GM19023 (cell line): ENCODE measurements at regions not wholly inside any gene's neighbourhood (a gene's known extent, or its start where the extent isn't known, plus 50 kb on each side); places are given as distances from the start of the nearest gene placed in this dataset.

Source experiments
- ATAC-seq: cut with Tn5 transposase; IDR thresholded peaks from one replicate; pipeline ENCODE4 v1.9.1; 2021; ENCODE audit warnings: mild to moderate bottlenecking, moderate library complexity; ENCODE audit not compliant: unreplicated experiment

DNA sequence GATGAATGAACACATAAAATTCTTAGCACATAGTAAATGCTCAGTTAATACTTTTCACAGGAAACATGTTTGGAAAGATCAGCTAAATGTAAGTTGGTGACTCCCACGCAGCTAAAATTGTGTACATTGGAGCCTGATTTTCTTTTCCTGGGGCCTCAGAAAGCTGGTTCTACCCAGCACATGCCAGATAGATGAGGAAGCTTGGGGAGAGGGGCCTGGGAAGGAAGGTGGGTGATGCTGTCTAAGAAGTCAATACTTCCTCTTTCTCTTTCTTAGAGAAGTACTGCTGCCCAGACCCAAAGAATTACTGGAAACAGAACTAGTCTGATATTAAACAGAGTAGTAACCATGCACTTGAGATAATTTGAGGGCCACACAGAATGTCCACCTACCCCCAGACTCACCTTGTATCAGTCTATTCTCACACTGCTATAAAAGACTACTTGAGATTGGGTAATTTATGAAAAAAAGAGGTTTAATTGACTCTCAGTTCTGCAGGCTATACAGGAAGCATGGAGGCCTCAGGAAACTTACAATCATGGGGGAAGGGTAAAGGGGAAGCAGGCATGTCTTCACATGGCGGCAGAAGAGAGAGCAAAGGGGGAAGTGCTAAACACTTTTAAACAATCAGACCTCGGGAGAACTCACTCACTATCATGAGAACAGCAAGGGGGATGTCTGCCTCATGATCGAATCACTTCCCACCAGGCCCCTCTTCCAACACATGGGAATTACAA, 123.3 kb upstream of the MED13L start:
- ATAC-seq: no peak

DNA sequence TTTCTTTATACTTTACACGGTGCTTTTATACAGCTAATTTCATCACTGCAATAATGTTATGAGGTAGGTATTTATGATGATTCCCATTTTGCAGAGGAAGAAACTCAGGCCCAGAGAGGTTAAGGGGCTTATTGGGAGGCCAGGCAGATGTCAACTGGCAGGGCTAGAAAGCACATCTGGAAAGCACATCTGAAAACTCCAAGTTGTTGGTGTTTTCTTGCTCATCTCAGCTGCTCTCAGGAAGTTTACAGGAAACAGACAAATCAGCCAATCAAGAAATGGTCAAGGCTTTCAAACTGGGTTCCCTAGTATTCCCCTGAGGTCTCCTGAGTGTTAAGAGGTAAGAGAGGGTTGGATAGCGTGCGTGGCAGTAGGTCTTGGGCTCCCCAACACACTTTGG, 124.1 kb upstream of the MED13L start:
- no peak for ATAC-seq

DNA sequence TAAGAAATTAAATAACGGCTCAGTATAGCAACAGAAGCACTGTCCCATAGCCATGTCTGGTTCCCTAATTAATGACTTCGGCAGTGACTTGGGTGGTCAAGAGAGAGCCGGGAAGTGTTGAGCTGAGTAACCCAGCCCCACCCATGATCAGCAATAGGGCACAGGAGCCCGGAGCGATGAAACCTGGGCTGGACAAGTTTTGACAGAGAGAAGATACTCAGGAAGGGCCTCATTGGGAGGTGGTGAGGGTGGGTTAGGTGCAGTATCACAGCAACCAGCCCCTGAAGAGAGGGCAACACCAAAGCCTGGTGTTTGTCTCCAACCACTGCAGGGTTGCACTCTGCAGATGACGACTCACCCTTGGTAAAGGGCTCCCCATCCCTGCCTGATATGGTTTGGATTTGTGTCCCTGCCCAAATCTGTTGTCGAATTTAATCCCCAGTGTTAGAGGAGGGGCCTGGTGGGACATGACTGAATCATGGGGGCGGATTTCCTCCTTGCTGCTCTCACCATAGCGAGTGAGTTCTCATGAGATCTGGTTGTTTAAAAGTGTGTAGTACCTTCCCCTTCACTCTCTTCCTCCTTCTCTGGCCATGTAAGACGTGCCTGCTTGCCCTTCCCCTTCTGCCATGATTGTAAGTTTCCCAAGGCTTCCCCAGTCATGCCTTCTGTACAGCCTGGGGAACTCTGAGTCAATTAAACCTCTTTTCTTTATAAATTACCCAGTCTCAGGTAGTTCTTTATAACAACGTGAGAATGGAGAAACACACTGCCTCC, 124.9 kb upstream of the MED13L start:
- ATAC-seq: no peak

DNA sequence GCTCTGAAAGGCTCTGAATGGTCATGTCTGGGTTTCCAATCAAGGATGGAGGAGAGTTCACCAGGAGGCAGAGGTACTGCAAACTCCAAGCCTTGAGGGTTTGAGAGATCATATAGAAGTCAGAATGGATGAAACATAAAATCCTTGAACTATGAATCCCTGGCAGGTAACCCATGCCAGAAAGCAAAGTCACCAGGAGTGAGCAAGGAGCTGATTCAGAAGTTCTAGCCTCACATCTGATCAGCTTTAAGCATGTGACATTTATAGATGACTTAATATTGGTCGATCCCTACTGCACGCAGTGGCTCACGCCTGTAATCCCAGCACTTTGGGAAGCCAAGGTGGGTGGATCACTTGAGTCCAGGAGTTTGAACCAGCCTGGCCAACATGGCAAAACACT, 126.1 kb upstream of the MED13L start:
- no peak for ATAC-seq

DNA sequence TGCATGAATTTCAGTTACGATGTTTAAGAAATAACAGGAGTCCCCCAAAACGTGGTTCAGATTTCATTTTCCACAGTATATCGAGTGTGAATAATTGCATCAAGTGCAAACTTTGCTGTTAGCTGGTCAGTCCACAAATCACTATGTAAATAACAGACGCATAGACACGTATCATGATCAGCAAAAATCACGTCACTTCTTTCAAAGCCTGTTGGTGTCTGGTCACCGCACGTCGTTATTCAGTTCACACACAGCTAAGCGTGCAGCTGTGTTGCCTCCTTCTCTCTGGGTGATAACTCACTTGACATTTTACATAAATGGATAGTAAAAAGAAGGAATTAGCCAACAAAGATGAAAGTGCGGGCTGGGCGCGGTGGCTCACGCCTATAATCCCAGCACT, 126.8 kb upstream of the MED13L start:
- no peak for ATAC-seq

DNA sequence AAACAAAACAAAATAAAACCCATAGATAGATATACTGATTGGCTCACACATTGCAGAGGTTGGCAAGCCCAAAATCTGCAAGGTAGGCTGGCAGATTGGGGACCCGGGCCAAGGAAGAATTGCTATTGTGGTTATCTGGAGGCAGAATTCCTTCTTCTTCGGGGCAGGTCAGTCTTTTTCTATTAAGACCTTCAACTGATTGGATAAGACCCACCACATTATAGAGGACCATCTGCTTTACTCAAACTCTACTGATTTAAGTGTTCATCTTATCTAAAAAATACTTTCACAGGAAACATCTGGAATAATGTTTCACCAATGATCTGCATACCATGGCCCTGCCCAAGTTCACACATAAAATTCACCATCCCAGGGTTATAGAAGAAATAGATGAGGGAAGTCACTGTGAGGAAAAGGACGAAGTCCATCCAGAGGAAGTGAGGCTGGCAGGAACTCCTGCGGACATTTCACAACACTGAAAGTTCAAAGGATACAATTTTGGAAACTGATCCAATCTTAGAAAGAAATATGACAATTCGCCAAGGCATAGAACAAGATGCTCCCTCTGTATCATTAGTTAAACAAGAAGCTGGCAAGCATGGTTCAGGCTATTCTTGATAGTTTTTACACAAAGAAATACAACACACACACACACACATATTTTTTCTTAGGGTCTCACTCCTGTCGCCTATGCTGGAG, 127.6 kb upstream of the MED13L start:
- no peak for ATAC-seq

DNA sequence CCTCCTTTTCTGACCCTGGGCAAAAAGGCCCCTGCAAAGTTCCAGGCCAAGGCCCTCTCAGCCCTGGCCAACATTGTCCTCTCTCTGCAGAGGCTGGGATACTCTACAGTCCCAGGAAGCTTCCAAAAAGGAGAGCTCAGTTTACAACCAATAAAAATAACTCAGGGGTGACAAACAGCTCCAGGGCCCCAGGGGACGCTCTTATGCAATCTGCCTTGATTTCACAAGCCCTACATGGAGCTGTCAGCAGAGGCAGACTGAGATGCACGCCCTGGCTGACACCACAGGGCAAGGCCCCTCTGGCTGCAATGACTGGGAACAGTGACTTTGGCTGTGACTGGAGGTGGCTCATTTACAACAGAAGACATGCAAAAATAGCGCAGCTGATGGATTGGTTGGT, 129.0 kb upstream of the MED13L start:
- ATAC-seq: no peak

DNA sequence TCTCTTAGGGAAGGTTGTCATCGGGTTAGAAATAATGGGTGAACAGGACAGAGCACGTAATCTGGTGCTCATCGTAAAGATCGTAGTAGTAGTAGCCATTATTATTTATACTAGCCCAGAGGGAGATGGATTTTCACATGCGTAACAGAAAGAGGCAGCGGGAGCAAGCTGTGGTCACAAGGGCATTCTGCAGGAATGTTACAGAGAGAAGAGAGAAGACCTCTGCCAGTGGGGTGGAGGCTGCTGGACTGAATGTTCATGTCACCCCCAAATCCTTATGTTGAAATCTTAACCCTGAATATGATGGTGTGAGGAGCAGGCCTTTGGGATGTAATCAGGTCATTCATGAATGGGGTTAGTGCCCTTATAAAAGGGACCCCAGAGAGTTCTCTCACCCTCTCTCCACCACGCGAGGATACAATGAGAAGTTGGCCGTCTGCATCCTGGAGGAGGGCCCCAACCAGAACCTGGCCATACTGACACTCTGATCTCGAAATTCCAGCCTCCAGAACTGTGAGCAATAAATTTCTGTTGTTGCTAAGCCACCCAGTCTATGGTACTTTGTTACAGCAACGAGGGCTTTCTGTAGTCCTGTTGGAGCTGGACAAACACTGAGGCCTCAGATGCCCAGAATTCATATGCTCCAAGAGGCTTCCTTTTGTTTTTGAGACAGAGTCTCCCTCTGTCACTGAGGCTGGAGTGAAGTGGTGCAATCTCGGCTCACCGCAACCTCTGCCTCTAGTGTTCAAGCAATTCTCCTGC, 131.2 kb upstream of the MED13L start:
- no peak for ATAC-seq

DNA sequence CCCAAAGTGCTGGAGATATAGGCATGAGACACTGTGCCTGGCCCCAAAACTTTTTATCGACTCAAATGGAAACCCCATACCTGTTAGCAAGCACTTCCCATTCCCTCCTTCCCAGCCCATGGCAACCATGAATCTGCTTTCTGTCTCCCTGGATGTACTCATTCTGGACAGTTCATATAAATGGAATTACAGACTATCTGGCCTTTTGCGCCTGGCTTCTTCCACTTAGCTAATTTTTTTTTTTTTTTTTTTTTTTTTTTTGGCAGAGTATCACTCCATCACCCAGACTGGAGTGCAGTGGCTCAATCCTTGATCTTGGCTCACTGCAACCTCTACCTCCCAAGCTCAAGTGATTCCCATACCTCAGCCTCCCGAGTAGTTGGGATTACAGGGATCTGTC, 134.5 kb upstream of the MED13L start:
- no peak for ATAC-seq

DNA sequence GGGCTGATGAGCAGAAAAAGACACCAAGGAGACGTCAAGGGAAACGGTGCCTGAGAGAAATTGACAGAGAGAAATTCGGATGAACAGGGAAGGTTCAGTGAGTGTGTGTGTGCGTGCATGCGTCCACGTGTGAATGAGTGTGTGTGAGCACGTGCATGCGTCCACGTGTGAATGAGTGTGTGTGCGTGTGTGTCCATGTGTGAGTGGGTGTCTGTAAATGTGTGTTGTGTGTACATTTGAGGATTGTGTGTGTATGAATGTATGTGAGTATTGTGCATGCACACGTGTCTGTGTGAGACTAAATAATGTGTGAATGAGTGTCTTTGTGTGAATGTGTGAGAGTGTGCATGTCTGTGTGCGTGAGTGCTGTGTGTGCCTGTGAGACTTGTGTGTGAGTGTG, 137.4 kb upstream of the MED13L start:
- no peak for ATAC-seq

DNA sequence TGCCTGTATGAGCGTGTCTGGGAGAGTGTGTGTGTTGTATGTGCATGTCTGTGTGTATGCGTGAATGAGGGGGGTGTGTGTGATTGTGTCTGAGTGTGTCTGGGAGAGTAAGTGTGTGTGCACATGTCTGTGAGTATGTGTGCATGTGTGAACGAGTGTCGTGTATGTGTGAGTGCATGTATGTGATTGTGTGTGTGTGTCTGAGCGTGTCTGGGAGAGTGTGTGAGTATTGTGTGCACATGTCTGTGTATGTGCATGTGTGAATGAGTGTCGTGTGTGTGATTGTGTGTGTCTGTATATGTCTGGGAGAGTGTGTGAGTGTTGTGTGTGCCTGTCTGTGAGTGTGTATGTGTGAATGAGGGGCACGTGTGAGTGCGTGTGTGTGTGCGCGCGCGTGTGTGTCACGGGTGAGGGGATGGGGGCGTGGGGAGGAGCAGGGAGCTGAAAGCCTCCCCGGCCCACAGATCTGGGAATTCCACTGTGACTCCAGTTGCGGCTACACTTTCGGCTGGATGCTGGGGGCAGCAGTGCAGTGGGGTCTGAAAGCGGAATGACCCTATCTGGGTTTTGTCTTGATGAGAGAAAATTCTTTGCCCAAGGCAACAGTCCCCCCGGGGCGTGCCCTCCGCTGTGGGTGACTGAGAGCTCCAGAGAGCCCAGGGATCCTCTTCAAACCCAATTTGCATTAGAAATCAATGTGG, 138.1 kb upstream of the MED13L start:
- no peak for ATAC-seq

DNA sequence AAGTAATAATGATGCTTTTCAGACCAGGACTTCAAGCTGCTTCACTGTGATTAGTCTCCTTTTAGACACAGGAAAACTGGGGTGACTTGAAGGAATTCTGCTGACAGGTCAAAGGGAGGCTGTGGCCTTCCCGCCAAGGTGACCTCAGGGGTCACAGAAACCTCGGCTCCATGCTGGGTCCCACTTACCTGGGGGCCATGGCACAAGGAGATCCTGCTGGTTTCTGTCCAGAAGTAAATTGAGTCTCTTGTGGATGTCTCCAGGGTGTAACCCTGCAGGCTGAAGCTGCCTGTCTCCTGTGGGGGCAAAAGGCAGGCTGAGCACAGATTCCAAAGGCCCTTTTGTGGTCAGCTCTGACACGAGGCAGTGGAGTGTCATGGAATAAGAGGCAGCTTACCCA, 138.7 kb upstream of the MED13L start:
- ATAC-seq: no peak

DNA sequence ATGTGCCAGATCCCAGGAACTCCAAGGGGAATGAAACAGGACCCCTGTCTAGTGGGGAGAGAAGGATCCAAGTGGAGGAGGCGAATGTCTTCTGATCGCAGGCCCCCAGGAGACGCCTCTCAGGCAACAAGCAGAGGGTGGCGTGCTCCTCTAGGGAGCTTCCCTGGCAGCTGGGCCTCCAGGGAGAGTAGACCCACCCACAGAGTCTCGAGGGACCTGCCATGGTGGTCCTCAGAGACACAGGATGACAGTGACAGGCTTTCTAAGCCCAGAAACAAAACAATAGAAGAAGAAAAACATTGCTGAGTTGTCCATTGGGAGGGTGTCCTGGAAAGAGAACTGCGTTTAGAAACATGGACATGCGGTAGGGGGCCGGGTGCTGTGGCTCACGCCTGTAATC, 140.6 kb upstream of the MAP1LC3B2 start:
- no peak for ATAC-seq

DNA sequence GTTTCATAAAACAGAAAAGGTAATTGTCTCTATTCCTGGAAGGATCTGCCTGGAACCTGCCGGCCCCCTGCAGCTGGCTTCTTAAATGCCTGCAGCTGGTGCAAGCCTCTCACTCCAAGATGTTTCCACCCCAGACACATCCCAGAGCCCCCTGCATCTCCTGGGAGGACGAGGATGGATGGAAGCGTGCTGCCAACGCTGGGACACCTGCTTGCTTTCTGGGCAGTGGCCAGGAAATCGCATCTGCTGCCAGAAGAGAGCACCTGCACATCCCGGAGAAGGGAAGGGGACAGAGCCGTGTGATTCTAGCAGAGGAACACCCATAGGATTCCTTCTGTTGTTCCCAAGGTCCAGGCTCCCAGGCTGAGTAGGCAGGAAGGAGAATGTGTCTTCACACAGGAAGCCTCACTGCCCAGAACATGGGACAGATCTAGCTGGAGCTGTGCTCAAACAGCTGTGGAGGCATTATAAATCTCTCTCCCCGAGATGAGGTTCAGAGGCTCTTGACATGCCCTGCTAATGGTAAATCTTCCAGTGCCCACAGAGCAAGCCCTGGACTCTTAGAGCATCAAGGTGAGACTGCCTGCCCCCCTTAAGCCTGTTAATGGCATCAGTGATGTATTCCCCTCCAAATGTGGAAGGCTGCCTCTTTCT, 138.8 kb upstream of the MAP1LC3B2 start:
- ATAC-seq: no peak

DNA sequence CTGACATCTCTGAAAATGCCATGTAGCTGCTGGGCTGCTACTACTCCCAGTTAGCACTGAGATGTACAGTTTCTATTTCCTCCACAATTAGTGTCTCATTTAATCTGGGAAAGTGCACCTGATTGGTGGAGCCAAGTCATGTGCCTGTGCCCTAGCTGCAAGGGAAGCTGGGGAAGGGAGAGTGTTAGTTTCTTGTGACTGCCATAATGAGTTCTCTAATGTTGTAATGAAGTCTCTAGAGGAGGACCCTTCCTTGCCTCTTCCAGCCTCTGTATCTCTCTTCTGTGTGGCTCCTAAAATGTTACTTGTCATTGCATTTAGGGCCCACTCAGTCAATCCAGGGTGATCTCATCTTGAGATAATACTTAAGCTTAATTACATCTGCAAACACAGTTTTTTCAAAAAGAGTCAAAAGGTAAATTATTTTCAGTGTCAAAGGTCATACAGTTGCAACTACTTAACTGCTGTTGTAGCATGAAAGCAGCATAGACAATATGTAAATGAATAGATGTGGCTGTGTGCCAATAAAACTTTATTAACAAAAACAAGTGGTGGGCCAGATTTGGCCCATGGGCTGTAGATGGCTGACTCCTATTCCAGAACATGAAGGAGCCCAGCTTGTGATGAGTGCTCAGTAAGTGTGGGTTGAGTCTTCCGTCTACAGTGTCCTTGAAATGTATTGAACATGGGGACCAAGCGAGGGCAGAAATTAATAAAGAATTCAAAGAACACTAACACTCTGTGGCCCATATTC, 137.2 kb upstream of the MAP1LC3B2 start:
- ATAC-seq: no peak

DNA sequence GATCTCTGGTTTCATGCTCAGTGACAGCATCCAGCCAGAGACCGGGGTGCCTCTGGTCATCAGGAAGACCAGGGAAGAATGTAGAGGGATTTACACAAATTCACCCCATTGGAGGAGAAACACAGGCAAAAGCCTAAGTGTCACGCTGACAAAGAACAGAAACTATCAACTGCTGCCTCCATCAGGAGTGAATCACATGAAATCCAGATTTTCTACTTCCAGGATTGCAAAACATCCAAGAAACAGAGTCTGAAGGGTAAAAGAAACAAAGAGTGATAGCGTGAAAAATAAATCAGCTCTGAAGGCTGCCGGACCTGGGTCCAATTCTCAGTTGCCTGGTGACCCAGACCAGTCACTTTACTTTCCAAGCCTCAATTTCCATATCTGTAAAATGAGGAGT, 136.1 kb upstream of the MAP1LC3B2 start:
- ATAC-seq: no peak

DNA sequence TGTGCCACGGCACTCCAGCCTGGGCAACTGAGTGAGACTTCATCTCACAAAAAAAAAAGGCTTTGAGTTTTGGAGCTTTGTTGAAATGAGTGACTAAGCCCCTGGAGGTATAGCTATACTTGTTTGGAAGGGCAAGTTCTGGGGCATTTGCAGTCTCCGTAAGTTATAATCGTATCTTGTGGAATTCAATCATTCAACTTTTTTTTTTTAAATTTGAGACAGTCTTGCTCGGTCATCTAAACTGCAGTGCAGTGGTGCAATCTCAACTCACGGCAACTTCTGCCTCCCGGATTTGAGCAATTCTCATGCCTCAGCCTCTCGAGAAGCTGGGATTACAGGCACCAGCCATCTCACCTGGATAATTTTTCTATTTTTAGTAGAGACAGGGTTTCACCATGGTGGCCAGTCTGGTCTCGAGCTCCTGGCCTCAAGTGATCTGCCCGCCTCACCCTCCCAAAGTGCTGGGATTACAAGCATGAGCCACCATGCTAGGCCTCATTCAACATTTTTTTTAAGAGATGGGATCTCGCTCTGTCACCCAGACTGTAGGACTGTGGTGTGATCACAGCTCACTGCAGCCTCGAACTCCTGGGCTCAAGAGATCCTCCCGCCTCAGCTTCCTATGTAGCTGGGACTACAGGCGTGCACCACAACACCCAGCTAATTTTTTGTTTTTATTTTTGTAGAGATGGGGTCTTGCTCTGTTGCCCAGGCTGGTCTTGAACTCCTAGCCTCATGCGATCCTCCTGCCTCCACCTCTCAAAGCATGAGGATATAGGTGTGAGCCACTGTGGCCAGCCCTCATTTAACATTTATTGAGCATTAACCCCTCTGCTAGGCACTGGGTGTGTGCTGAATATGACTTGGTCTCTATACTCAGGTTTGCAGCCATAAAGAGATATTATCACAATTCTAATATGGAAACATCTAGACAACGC, 133.7 kb upstream of the MAP1LC3B2 start:
- no peak for ATAC-seq

DNA sequence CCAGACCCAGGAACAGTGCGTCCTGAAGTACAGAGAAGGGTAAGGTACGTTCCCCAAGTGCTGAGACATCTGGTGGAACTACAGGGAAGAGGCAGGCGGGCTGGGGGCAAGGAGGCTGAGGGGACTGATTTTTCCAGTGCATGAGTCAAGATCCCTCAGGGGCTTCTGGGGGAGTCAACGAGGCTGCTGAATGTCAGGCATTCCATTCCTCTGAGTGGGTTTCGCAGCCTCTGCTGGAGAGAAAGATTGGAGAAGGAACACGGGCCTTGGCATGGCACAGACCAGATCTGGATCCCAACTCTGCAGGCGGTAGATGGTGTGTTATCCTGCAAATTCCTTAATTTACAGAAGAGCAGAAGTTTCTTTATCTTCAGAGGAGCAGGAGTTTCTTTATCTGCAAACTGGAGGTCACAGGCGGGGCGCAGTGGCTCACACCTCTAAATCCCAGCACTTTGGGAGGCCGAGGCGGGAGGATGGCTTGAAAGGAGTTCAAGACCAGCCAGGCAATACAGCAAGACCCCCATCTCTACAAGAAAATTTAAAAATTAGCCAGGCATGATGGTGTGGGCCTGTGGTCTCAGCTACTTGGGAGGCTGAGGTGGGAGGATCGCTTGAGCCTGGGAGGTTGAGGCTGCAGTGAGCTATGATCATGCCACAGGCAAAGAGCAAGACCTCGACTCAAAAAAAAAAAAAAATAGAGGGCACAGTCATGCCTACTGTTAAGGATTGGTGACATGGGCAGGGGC, 132.6 kb upstream of the MAP1LC3B2 start:
- ATAC-seq: no peak
